ENCODE measurements at regions not wholly inside any gene's neighbourhood (a gene's known extent, or its start where the extent isn't known, plus 50 kb on each side); places are given as distances from the start of the nearest gene placed in this dataset.

DNA sequence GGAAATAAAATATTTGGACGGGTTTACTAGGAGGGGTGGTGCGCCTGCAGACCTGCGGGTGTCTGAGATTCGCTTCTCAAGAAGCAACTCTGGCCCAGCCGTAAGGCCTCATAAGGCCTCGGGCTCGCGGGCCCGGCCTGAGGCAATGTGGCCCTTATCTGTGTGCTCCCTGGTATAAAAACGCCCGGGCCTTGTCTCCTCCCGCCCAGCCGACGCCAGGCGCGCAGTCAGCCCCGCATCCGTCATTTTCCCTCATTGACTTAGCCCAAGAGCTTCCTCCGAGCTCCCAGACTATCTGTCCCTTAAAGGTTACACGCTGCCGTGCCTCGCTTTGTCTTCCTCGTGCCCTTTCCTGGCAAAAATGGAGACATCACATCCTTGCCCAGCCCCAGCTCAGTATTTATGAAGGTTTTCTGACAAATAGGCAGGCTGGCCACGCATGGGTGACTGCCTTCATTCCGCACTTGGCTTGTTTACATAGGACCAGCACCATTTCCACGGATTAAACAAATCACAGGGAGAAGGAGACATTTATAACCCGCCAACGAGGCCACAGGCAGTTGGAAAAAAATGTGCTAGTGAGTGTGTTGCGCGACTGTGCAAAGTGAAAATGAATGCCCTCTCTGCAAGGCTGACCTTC is 74.5 kb upstream of the TBCA start:
- TF ChIP-seq, protein P1, sequence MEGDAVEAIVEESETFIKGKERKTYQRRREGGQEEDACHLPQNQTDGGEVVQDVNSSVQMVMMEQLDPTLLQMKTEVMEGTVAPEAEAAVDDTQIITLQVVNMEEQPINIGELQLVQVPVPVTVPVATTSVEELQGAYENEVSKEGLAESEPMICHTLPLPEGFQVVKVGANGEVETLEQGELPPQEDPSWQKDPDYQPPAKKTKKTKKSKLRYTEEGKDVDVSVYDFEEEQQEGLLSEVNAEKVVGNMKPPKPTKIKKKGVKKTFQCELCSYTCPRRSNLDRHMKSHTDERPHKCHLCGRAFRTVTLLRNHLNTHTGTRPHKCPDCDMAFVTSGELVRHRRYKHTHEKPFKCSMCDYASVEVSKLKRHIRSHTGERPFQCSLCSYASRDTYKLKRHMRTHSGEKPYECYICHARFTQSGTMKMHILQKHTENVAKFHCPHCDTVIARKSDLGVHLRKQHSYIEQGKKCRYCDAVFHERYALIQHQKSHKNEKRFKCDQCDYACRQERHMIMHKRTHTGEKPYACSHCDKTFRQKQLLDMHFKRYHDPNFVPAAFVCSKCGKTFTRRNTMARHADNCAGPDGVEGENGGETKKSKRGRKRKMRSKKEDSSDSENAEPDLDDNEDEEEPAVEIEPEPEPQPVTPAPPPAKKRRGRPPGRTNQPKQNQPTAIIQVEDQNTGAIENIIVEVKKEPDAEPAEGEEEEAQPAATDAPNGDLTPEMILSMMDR (IDR thresholded peaks at IDR 0.05) = no peak
- DNase-seq (no peak), ATAC-seq (no peak)
- H3K4me1 ChIP-seq (ENCODE audit: low read depth) = peaks cover 8% of the 10 kb centered on the region
- intact Hi-C loops (cut with DNase I, micrococcal nuclease) = no loop called here
- no peaks in the 10 kb centered on the region for H3K9me3 ChIP-seq
- no peaks in the 10 kb centered on the region for H3K36me3 ChIP-seq (ENCODE audit: low read depth)
- H3K4me3 ChIP-seq = no peak overlapping the region

DNA sequence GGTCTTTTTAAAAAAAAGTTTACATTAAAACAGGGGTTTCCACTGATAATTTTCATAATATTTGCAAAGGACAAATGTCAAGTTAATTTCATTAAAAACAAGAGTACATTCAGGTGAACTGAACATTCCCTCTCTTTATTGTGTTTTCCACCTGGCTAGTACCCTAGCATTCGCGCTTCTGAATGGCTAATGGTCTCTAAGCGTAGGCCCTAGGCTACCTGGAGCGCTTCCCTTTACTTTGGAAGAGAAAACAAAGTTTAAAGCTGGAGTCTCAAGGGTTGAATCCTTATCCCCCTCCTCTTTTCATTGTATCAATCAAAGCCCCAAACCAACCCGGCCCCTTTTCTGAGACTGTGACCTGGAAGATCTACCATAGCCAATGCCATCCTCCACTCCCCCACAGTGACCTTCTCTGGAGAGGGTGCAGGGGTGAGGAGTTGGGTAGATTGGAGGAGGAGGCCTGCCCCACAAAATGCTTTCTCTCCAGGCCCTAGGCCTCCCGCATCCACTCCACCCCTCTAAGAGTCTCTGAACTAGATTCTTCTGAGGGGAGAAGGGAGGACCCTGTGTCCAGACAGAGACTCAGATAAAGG is 73.3 kb upstream of the TBCA start:
- DNase-seq = no peak
- TF ChIP-seq, protein P1 (IDR thresholded peaks at IDR 0.05) = no peak
- Histone ChIP-seq H3K4me3 (no peak overlapping the region), H3K4me1 (ENCODE audit: low read depth) (peaks cover 8% of the 10 kb centered on the region), H3K9me3 (no peaks in the 10 kb centered on the region), H3K36me3 (ENCODE audit: low read depth) (no peaks in the 10 kb centered on the region)
- no peak for ATAC-seq
- intact Hi-C loops (cut with DNase I, micrococcal nuclease) = no loop called here

DNA sequence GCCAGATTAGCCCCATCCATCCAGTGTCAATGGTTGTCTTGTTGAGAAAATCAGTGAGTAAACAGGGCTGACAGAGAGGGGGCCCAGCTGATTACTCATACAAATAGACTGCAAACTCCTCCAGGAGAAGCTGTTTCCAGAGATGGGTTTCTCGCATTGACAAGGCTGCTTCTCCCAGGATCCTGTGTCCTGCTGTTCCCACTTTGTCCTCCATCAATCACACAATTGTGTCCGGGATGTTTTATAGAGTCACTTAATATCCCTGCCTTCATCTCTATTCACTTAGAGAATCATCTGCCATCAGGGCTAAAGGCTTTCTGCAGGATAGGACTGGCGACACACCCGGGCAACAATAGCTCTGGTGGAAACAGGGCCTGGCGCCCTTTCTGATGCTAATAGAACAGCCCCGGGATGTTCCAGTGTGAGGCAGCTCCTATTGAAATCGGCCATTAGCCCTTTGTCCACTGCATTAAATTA is 71.7 kb upstream of the TBCA start:
- no peaks in the 10 kb centered on the region for H3K9me3 ChIP-seq
- TF ChIP-seq, protein P1 (IDR thresholded peaks at IDR 0.05) = no peak
- peaks cover 8% of the 10 kb centered on the region for H3K4me1 ChIP-seq (ENCODE audit: low read depth)
- intact Hi-C loops (cut with DNase I, micrococcal nuclease) = no loop called here
- no peaks in the 10 kb centered on the region for H3K36me3 ChIP-seq (ENCODE audit: low read depth)
- DNase-seq (no peak), ATAC-seq (no peak)
- H3K4me3 ChIP-seq = no peak overlapping the region

DNA sequence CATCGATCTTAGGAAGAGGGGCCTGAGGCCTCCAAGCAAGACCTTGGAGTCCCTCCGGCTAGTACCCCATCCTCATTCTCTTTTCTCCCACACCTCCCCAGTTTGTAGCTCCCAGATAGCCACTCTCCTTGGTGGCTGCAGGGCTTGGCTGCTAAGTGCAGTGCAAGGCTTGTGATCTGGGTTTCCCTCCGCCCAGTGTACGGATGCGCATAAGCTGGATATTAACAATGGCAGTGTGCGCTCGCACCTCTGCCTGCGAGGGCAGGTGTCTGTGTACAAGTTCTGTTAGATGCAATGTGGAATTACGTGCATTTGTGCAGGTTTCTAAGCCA is 71.0 kb upstream of the TBCA start:
- intact Hi-C loops (cut with DNase I, micrococcal nuclease) = no loop called here
- no peaks in the 10 kb centered on the region for H3K36me3 ChIP-seq (ENCODE audit: low read depth)
- no peaks in the 10 kb centered on the region for H3K9me3 ChIP-seq
- no peak overlapping the region for H3K4me3 ChIP-seq
- no peak for ATAC-seq
- DNase-seq = no peak
- TF ChIP-seq, protein P1 (IDR thresholded peaks at IDR 0.05) = no peak
- peaks cover 4% of the 10 kb centered on the region for H3K4me1 ChIP-seq (ENCODE audit: low read depth)

DNA sequence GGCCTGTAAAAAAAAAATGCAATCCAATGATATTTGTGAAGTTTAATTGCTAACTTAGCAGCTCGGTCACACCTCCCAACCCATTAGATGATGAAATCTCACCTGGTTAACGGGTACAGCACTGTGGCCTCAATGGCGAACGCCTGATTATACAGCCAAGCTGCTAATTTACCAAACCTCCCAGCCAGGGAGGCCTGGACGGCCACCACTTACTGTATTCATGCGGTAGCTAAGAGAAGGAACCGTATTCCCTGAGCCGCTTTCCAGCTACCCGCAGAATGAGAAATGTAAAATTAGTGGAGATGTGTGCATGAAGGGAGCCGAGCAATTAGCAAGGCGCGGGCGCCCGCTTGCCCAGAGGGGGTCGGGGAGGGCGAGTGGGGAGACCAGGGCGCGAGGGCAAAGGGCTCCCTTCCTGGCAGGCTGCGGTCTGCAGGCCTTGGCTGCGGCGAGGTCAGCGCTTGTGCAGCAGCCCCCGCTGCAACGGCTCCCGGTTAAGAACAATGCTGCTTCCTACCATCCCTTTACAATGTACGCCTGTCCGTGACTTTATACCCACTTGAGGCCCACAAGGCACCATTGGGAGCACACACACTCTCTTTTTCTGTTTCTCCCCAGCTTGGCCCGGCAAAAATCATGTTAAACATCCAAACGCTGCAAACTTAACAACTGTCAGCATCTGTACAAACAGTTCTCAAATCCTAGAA is 70.4 kb upstream of the TBCA start:
- ATAC-seq (no peak), DNase-seq (no peak)
- TF ChIP-seq, protein P1 (IDR thresholded peaks at IDR 0.05) = no peak
- Histone ChIP-seq H3K9me3 (no peaks in the 10 kb centered on the region), H3K4me1 (ENCODE audit: low read depth) (peaks cover under 1% of the 10 kb centered on the region), H3K4me3 (no peak overlapping the region), H3K36me3 (ENCODE audit: low read depth) (no peaks in the 10 kb centered on the region)
- intact Hi-C loops (cut with DNase I, micrococcal nuclease) = no loop called here
